ENCODE measurements at regions not wholly inside any gene's neighbourhood (a gene's known extent, or its start where the extent isn't known, plus 50 kb on each side); places are given as distances from the start of the nearest gene placed in this dataset.
"Not testable (repeated sequence)": the region's sequence is repeated elsewhere in the genome, so short reads cannot be mapped to it uniquely, and the experiment has no call there.

DNA sequence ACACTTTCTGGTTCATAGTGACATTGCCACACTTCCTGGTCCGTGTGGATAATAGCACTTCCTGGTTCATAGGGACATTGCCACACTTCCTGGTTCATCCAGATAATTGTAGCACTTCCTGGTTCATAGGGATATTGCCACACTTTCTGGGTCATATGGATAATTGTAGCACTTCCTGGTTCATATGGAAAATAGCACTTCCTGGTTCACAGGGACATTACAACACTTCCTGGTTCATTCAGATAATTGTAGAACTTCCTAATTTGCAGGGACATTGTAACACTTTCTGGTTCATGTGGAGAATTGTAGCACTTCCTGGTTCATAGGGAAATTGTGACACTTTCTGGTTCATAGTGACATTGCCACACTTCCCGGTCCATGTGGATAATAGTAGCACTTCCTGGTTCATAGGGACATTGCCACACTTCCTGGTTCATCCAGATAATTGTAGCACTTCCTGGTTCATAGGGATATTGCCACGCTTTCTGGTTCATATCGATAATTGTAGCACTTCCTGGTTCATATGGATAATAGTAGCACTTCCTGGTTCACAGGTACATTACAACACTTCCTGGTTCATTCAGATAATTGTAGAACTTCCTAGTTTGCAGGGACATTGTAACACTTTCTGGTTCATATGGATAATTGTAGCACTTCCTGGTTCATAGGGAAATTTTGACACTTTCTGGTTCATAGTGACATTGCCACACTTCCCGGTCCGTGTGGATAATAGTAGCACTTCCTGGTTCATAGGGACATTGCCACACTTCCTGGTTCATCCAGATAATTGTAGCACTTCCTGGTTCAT lies 60.0 kb upstream of the CD99 start:
- TF ChIP-seq SUZ12 (IDR thresholded peaks at IDR 0.05; ENCODE audit: extremely low read depth, insufficient read depth, insufficient read length); YY1 (IDR thresholded peaks at IDR 0.05; ENCODE audit: insufficient read depth, insufficient read length); ZNF274 (IDR thresholded peaks at IDR 0.05; ENCODE audit: low read depth, low read length): not testable (repeated sequence)
